IgD-negative memory B cell (primary cell): ENCODE measurements at regions not wholly inside any gene's neighbourhood (a gene's known extent, or its start where the extent isn't known, plus 50 kb on each side); places are given as distances from the start of the nearest gene placed in this dataset.
"Not testable (repeated sequence)": the region's sequence is repeated elsewhere in the genome, so short reads cannot be mapped to it uniquely, and the experiment has no call there.

Experiments
- H3K27ac Mint-ChIP-seq, 3 donors: one replicate each; pipeline ENCODE4 v1.8.0; 2020 to 2022; ENCODE audit warnings: mild to moderate bottlenecking in 3 of 3, mixed read lengths in 3 of 3, moderate library complexity in 1 of 3
- H3K27me3 Mint-ChIP-seq: one replicate; pipeline ENCODE4 v1.8.0; 2021; ENCODE audit warnings: mixed read lengths
- H3K36me3 Mint-ChIP-seq: one replicate; pipeline ENCODE4 v1.8.0; 2020; ENCODE audit warnings: mild to moderate bottlenecking, mixed read lengths
- H3K4me1 Mint-ChIP-seq, 3 donors: one replicate each; pipeline ENCODE4 v1.8.0; 2020 to 2022; ENCODE audit warnings: mixed read lengths in 3 of 3, mild to moderate bottlenecking in 1 of 3
- H3K4me3 Mint-ChIP-seq, 4 donors: one replicate each; pipeline ENCODE4 v1.8.0; 2020 to 2022; ENCODE audit warnings: mild to moderate bottlenecking in 4 of 4, mixed read lengths in 4 of 4, moderate library complexity in 3 of 4
- H3K9me3 Mint-ChIP-seq, 3 donors: one replicate each; pipeline ENCODE4 v1.8.0; 2020 to 2021; ENCODE audit warnings: mixed read lengths in 3 of 3, mild to moderate bottlenecking in 1 of 3

DNA sequence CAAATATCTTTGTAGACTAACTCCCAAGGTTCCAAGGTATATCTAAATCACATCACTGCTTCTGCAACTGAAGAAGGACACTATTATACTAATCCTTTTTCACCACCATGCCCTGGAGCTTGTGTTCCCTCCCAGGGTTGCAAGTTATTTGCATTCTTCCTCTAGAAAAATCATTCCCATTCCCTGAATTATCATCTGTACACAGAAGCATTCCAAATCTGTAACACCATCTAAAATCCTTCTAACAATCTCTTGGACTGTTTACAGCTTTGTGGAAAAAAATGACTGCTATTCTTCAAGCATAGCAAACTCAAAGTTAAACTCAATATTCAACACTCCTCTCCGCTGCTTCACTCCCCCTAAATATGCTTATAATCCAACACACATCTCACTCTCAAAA lies 1570.8 kb upstream of the ADGRL3 start:
- no peaks in the 10 kb centered on the region for H3K4me1 Mint-ChIP-seq
- H3K9me3 Mint-ChIP-seq: peaks cover 1 to 19% (median 7%) of the 10 kb centered on the region in 3 donors
- no peak overlapping the region for H3K27ac Mint-ChIP-seq
- H3K36me3 Mint-ChIP-seq: peaks cover 1% of the 10 kb centered on the region
- no peaks in the 10 kb centered on the region for H3K27me3 Mint-ChIP-seq
- H3K4me3 Mint-ChIP-seq: no peak overlapping the region

DNA sequence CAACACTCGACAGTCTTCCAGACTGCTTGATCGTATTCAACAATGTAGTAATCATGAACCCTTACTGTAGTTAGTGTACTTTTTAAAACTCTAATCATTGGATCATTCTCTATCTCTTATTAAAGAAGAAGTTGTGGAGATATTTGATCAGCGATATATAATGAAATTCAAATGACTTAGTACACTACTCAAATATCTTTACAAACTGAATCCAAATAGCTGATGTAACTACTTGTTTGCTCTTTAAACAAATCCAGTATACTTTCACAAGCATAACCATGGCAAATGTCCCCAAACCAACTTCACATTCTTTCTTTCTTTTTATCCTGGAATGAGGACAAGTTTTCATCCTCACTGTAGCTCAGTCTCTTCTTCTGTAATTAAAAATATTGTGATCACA lies 1569.9 kb upstream of the ADGRL3 start:
- H3K4me3 Mint-ChIP-seq: no peak overlapping the region
- peaks cover 1 to 19% (median 7%) of the 10 kb centered on the region in 3 donors for H3K9me3 Mint-ChIP-seq
- H3K36me3 Mint-ChIP-seq: peaks cover 1% of the 10 kb centered on the region
- no peaks in the 10 kb centered on the region for H3K4me1 Mint-ChIP-seq
- H3K27ac Mint-ChIP-seq: no peak overlapping the region
- no peaks in the 10 kb centered on the region for H3K27me3 Mint-ChIP-seq

DNA sequence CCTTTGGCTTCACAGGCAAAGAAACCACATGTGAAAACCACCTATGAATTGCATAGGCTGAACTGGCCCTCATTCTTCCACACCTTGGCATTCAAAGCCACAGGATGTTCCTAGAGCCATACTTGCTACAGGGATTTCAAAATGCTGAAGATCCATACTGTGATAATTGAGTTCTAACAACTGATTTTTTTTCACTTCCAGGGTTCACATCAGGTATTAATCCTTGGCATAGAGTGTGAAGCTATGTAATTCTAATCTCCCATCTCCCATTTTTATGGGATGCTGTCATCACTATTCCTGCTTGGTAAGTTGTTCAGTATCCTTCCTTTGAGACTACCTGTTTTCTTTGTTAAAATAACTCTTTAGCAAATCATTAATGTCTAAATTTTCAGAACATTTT lies 1569.2 kb upstream of the ADGRL3 start:
- H3K4me3 Mint-ChIP-seq: no peak overlapping the region
- no peaks in the 10 kb centered on the region for H3K27me3 Mint-ChIP-seq
- no peak overlapping the region for H3K27ac Mint-ChIP-seq
- no peaks in the 10 kb centered on the region for H3K4me1 Mint-ChIP-seq
- H3K9me3 Mint-ChIP-seq: peaks cover 1 to 19% (median 7%) of the 10 kb centered on the region in 3 donors
- H3K36me3 Mint-ChIP-seq: peaks cover 1% of the 10 kb centered on the region

DNA sequence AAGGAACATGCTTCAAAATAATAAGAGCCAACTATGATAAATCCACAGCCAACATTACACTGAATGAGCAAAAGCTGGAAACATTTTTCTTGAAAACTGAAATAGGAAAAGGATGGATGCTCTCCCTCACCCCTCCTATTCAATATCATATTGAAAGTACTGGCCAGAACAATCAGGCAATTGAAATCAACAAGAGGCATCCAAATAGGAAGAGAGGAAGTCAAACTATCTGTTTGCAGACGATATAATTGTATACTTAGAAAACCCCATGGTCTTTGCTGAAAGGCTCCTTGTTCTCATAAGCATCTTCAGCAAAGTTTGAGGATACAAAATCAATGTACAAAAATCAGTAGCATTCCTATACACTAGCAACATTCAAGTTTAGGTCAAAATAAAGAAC lies 1562.5 kb upstream of the ADGRL3 start:
- peaks cover 0 to 7% (median 0%) of the 10 kb centered on the region in 3 donors for H3K9me3 Mint-ChIP-seq
- no peaks in the 10 kb centered on the region for H3K4me1 Mint-ChIP-seq

DNA sequence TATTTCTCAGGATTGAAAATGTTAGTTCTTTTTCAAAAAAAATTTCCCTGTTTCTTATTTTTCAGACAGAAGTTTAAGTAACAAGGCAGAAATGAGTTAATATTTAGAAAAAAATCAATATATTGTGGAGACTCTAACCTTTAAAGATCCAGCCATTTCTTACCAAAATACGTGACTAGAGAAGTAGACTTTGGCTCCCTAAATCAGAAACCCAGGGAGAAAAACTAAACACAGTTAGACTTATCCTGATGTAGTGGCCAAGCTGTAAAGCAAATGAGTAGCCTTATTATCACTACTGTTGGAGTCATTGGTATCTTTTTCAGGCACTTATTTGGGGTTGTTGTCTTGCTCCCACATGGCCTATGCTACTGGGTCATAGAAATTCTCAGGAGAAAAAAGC lies 1556.4 kb upstream of the ADGRL3 start:
- H3K4me3 Mint-ChIP-seq: no peak overlapping the region
- H3K9me3 Mint-ChIP-seq: peaks cover 0 to 6% (median 2%) of the 10 kb centered on the region in 3 donors
- no peaks in the 10 kb centered on the region for H3K4me1 Mint-ChIP-seq
- no peaks in the 10 kb centered on the region for H3K36me3 Mint-ChIP-seq
- H3K27ac Mint-ChIP-seq: no peak overlapping the region
- H3K27me3 Mint-ChIP-seq: no peaks in the 10 kb centered on the region

More for the DNA sequence above, 1562.5 kb upstream of the ADGRL3 start:
- Mint-ChIP-seq H3K36me3 (no peaks in the 10 kb centered on the region), H3K27me3 (no peaks in the 10 kb centered on the region), H3K4me3 (no peak overlapping the region), H3K27ac (no peak overlapping the region)

DNA sequence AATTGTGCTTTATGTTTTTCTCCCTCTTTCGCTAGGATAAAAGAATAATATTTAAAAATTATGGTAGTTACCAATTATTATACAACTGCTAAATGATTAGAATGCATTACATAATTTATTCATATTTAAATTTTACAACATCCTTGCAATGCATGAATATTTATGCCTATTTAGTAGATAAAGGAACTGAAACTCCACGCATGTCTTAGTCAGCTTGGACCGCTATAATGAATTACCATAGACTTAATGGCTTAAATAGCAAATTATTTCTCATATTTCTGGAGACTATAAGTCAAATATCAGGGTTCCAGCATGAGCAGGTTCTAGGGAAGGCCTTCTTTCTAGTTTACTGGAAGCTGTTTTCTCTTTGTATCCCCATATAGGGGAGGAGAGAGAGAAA lies 1555.4 kb upstream of the ADGRL3 start:
- peaks cover 0 to 6% (median 2%) of the 10 kb centered on the region in 3 donors for H3K9me3 Mint-ChIP-seq
- no peaks in the 10 kb centered on the region for H3K4me1 Mint-ChIP-seq
- no peak overlapping the region for H3K27ac Mint-ChIP-seq
- H3K27me3 Mint-ChIP-seq: no peaks in the 10 kb centered on the region
- no peaks in the 10 kb centered on the region for H3K36me3 Mint-ChIP-seq
- H3K4me3 Mint-ChIP-seq: no peak overlapping the region

DNA sequence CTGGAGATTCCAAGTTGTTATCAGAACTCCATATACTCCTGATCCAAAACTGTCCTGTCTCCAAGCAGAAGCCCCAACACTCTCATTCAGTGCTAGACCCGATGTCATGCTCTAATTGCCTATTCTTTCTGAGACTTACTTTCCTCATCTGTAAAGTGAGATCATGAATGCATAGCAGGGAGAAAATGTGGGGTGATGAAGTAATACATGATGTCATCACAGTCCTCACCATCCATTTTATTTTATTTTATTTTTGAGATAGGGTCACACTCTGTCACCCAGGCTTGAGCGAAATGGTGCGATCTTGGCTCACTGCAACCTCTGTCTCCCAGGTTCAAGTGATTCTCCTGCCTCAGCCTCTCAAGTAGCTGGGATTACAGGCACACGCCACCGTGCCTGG lies 1554.0 kb upstream of the ADGRL3 start:
- H3K9me3 Mint-ChIP-seq: peaks cover 0 to 11% (median 4%) of the 10 kb centered on the region in 3 donors
- no peaks in the 10 kb centered on the region for H3K27me3 Mint-ChIP-seq
- no peaks in the 10 kb centered on the region for H3K36me3 Mint-ChIP-seq
- H3K4me3 Mint-ChIP-seq: no peak overlapping the region
- no peak overlapping the region for H3K27ac Mint-ChIP-seq
- H3K4me1 Mint-ChIP-seq: no peaks in the 10 kb centered on the region

DNA sequence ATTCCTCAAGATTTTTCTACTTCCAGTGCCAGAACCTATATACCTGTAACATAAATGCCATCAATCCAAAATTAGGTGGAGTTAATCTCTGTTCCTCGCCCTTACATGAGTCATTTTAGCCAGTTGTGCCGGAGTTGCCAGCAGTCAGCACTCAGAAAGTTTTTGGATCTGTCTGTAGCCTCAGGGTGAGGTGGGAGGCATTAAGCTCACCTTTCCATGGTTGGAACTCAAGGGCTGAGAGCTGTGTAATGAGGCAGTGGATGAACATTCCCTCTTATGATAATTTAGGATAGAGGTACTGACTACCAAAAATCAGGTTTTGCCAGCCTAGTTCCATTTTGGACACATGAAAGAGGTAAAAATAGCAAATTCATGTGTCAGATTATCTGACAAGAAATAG lies 1553.1 kb upstream of the ADGRL3 start:
- H3K27ac Mint-ChIP-seq: no peak overlapping the region
- H3K27me3 Mint-ChIP-seq: no peaks in the 10 kb centered on the region
- no peaks in the 10 kb centered on the region for H3K36me3 Mint-ChIP-seq
- peaks cover 0 to 11% (median 4%) of the 10 kb centered on the region in 3 donors for H3K9me3 Mint-ChIP-seq
- H3K4me1 Mint-ChIP-seq: no peaks in the 10 kb centered on the region
- H3K4me3 Mint-ChIP-seq: no peak overlapping the region

DNA sequence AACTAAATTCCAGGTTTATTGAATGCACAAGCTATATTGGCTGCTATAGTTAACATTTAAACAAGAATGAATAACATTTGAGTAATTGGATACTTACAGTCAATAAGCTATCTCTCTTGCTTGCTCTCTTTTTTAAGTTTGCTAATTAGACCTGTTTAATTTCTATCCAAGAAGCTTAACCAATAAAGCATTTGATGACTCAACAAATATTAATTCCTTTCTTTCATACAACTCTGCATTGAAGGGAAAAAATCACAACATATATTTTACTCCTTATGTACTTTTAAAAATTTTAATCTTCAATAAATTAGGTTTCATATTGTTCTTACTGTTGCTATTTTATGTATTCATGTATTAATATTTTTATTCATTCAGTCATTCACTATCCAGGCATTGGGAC lies 1552.6 kb upstream of the ADGRL3 start:
- Mint-ChIP-seq H3K9me3 (peaks cover 0 to 9% (median 4%) of the 10 kb centered on the region in 3 donors), H3K27ac (no peak overlapping the region), H3K36me3 (no peaks in the 10 kb centered on the region), H3K4me1 (no peaks in the 10 kb centered on the region), H3K4me3 (no peak overlapping the region), H3K27me3 (no peaks in the 10 kb centered on the region)

DNA sequence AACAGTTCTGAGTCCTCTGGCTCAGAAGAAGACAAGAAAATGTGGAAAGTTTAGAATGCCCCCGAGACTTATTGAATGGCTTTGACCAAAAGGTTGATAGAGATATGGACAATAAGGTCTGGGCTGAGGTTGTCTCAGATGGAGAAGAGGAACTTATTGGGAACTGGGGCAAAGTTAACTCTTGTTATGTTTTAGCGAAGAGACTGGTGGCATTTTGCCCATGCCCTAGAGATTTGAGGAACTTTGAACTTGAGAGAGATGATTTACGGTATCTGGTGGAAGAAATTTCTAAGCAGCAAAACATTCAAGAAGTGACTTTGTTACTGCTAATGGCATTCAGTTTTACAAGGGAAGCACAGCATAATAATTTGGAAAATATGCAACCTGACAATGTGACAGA lies 1549.3 kb upstream of the ADGRL3 start:
- no peak overlapping the region for H3K4me3 Mint-ChIP-seq
- no peak overlapping the region for H3K27ac Mint-ChIP-seq
- no peaks in the 10 kb centered on the region for H3K36me3 Mint-ChIP-seq
- H3K4me1 Mint-ChIP-seq: no peaks in the 10 kb centered on the region
- H3K27me3 Mint-ChIP-seq: no peaks in the 10 kb centered on the region
- peaks cover 1 to 12% (median 3%) of the 10 kb centered on the region in 3 donors for H3K9me3 Mint-ChIP-seq

DNA sequence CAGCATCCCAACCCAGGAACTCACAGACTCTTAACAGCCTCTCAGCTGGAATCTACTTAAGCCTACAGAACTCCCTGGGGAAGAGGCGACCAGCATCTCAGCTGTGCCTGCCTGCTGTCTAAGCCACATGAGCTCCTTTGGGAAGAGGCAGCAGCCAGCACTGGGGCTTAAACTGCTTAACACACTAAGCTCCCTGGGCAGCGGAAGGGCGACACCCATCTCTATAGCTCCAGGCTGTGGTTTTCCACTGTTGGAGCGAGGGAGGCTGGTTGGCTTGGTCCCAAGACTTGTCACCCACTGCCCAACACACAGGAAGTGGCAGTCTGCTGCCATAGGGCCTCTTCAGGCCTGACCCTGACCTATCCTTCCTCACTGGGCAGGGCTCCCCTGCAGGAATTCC lies 1544.1 kb upstream of the ADGRL3 start:
- no peaks in the 10 kb centered on the region for H3K36me3 Mint-ChIP-seq
- no peak overlapping the region for H3K27ac Mint-ChIP-seq
- H3K4me3 Mint-ChIP-seq: no peak overlapping the region
- no peaks in the 10 kb centered on the region for H3K27me3 Mint-ChIP-seq
- no peaks in the 10 kb centered on the region for H3K4me1 Mint-ChIP-seq
- H3K9me3 Mint-ChIP-seq: peaks cover 6 to 14% (median 8%) of the 10 kb centered on the region in 3 donors

DNA sequence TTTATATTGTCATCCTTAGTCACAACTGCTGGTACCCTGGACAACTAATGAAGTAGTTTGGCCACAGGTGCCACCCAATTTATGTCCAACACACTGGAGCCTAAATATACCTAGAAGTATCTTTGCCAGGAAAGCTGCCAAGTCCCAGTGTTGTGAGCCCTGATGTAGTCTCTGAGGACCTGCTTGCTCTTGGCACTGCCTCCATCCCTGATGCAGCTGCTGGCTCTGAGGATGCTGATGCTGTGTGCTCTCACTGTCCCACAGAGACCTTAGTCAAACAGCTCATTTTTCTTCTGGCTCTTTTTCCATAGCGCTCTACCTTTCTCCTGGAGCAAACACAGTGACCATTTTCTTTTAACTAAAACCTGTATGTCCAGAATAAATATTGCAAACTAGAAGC lies 1535.4 kb upstream of the ADGRL3 start:
- no peaks in the 10 kb centered on the region for H3K4me1 Mint-ChIP-seq
- H3K4me3 Mint-ChIP-seq: no peak overlapping the region
- peaks cover 5 to 8% (median 5%) of the 10 kb centered on the region in 3 donors for H3K9me3 Mint-ChIP-seq
- no peaks in the 10 kb centered on the region for H3K36me3 Mint-ChIP-seq
- no peaks in the 10 kb centered on the region for H3K27me3 Mint-ChIP-seq
- H3K27ac Mint-ChIP-seq: no peak overlapping the region

DNA sequence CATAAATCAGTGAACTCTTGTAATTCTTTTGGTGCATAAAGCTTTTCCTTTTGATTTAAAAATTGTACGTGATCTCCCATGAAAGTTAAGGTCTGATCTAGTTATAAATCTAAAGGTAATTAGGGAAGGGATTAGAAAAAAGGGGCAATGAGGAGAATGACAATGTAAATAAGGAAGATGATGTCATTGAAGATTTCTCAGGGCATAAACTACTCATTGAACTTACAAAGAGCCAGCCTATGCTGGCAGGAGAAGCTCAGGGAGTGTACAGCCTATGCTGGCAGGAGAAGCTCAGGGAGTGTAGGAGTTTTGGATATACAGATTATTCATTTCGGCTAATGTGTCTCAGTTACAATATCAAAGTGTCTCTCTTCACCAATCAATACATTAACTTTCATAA lies 1533.5 kb upstream of the ADGRL3 start:
- Mint-ChIP-seq H3K4me1 (no peaks in the 10 kb centered on the region), H3K4me3 (no peak overlapping the region), H3K27ac (no peak overlapping the region), H3K9me3 (peaks cover 2 to 13% (median 2%) of the 10 kb centered on the region in 3 donors), H3K36me3 (no peaks in the 10 kb centered on the region), H3K27me3 (no peaks in the 10 kb centered on the region)

DNA sequence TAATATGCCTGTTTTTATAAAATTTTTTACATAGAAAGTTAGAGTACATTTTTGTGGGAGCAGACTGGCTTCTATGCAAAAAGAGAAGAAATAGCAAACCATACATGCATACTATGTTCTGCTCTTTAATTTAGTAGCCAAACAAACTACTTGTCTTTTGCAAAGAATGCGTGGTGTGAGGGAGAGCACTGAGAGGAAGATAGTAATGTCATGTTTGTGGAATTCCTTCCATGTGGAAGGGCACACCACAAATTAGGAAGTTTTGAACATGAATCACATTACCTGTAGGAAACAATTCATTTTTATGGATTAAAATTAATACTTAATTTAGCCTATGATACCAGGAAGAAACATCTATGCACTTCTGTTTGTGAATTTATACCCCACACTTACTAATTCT lies 1529.1 kb upstream of the ADGRL3 start:
- Mint-ChIP-seq H3K27ac (no peak overlapping the region), H3K4me1 (no peaks in the 10 kb centered on the region), H3K36me3 (no peaks in the 10 kb centered on the region), H3K4me3 (no peak overlapping the region), H3K27me3 (no peaks in the 10 kb centered on the region), H3K9me3 (peaks cover 0 to 13% (median 5%) of the 10 kb centered on the region in 3 donors)

DNA sequence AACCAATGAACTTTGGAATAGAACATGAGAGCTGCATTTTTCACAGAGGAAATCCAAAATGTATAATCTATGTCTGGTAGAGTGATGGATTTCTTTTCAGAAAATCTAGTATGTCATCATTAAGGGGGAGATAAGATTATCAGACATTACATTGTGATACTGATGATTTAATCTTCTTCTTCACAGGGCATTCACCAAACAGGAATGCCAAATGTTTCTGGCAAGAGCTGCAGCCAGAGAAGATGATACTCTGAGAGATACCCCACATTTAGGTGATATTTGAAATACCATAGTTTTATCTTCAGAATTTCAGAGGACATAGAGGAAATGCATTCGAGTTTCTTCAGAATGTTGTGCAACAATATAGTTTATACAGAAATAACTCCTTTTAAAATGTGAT lies 1523.7 kb upstream of the ADGRL3 start:
- H3K4me3 Mint-ChIP-seq: no peak overlapping the region
- H3K36me3 Mint-ChIP-seq: no peaks in the 10 kb centered on the region
- no peaks in the 10 kb centered on the region for H3K27me3 Mint-ChIP-seq
- no peaks in the 10 kb centered on the region for H3K4me1 Mint-ChIP-seq
- H3K9me3 Mint-ChIP-seq: peaks cover 0 to 12% (median 3%) of the 10 kb centered on the region in 3 donors
- no peak overlapping the region for H3K27ac Mint-ChIP-seq

DNA sequence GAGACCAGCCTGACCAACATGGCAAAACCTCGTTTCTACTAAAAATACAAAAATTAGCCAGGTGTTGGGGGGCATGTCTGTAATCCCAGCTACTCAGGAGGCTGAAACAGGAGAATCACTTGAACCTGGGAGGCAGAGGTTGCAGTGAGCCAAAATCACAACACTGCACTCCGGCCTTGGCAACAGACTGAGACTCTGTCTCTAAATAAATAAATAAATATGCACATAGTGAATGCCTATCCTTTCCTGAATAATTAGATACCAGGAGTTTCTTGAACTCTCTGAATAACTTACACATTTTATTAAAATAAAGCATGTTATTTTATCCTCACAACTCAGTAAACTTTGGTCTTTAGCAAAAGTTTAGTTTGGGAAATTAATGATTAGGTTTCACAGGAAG lies 1523.1 kb upstream of the ADGRL3 start:
- not testable (repeated sequence) for H3K36me3 Mint-ChIP-seq, H3K4me1 Mint-ChIP-seq, H3K27me3 Mint-ChIP-seq, H3K4me3 Mint-ChIP-seq, H3K27ac Mint-ChIP-seq
- H3K9me3 Mint-ChIP-seq: peaks cover 0 to 12% (median 3%) of the 10 kb centered on the region in 3 donors

DNA sequence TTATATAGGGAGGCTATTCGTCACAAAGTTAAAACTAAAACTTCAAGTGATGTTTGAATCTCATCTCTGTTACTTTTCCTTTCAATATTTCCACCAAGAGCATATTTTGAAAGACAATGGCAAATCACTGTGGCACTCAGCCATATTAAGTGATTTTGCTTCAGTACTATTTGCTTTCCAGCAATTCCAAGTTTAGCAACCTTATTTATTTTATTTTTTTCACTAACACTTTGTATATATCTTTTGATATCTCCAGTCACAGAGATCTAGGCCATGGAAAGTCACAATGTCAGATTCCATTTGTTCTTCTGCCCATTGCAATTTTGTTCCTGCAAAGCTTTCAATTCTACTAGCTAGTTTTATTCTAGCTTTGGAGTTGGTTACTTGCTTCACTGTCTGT lies 1514.5 kb upstream of the ADGRL3 start:
- Mint-ChIP-seq H3K27me3 (no peaks in the 10 kb centered on the region), H3K9me3 (peaks cover 0 to 2% (median 0%) of the 10 kb centered on the region in 3 donors), H3K36me3 (no peaks in the 10 kb centered on the region), H3K27ac (no peak overlapping the region), H3K4me1 (no peaks in the 10 kb centered on the region), H3K4me3 (no peak overlapping the region)
